NB4 (cell line): ENCODE measurements at regions not wholly inside any gene's neighbourhood (a gene's known extent, or its start where the extent isn't known, plus 50 kb on each side); places are given as distances from the start of the nearest gene placed in this dataset.

Experiments
- DNase-seq: peaks from one replicate; pipeline ENCODE4 v3.0.0; 2010; ENCODE audit warnings: low read depth
- H3K4me3 ChIP-seq: one replicate; pipeline ENCODE4 v1.5.1; 2011; ENCODE audit warnings: mild to moderate bottlenecking, low read depth, low read length, moderate library complexity
- MYC ChIP-seq: IDR thresholded peaks from 2 replicates; pipeline ENCODE4 v1.6.1; 2011; ENCODE audit warnings: low read depth, low read length
- POLR2A ChIP-seq: IDR thresholded peaks from 2 replicates; pipeline ENCODE4 v1.6.1; 2011; ENCODE audit warnings: mild to moderate bottlenecking; ENCODE audit not compliant: insufficient read length; ENCODE audit errors: extremely low read depth
- TF ChIP-seq, protein P1 (sequence below): IDR thresholded peaks from 2 replicates; pipeline ENCODE4 v1.6.1; 2011; ENCODE audit warnings: low read depth, low read length
- TF ChIP-seq, protein P2 (sequence below): IDR thresholded peaks from one replicate; pipeline ENCODE4 v1.5.1; 2012; ENCODE audit warnings: low read depth, low read length

DNA sequence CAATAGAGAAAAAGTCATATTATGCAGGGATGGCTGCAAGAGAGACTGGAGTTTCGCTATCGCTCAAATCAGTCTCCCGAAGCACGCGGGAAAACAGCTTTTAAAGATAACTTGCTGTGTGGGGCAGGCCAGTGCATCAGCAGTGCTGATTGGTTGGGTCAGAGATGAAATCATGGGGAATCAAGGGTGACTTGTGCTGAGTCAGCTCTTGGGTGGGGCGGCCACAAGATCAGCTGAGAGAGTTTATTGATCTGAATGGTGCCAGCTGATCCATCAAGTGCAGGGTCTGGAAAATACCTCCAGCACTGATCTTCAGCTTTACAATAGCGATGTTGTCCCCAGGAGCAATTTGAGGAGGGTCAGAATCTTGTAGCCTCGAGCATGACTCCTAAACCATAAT is 430.5 kb downstream of the RBFOX1 start:
- no peak for DNase-seq
- TF ChIP-seq, protein P1, sequence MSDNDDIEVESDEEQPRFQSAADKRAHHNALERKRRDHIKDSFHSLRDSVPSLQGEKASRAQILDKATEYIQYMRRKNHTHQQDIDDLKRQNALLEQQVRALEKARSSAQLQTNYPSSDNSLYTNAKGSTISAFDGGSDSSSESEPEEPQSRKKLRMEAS = no peak
- no peak for TF ChIP-seq MYC
- TF ChIP-seq POLR2A = no peak
- TF ChIP-seq, protein P2, sequence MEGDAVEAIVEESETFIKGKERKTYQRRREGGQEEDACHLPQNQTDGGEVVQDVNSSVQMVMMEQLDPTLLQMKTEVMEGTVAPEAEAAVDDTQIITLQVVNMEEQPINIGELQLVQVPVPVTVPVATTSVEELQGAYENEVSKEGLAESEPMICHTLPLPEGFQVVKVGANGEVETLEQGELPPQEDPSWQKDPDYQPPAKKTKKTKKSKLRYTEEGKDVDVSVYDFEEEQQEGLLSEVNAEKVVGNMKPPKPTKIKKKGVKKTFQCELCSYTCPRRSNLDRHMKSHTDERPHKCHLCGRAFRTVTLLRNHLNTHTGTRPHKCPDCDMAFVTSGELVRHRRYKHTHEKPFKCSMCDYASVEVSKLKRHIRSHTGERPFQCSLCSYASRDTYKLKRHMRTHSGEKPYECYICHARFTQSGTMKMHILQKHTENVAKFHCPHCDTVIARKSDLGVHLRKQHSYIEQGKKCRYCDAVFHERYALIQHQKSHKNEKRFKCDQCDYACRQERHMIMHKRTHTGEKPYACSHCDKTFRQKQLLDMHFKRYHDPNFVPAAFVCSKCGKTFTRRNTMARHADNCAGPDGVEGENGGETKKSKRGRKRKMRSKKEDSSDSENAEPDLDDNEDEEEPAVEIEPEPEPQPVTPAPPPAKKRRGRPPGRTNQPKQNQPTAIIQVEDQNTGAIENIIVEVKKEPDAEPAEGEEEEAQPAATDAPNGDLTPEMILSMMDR = no peak
- H3K4me3 ChIP-seq = no peak overlapping the region
